ENCODE measurements at regions not wholly inside any gene's neighbourhood (a gene's known extent, or its start where the extent isn't known, plus 50 kb on each side); places are given as distances from the start of the nearest gene placed in this dataset.

DNA sequence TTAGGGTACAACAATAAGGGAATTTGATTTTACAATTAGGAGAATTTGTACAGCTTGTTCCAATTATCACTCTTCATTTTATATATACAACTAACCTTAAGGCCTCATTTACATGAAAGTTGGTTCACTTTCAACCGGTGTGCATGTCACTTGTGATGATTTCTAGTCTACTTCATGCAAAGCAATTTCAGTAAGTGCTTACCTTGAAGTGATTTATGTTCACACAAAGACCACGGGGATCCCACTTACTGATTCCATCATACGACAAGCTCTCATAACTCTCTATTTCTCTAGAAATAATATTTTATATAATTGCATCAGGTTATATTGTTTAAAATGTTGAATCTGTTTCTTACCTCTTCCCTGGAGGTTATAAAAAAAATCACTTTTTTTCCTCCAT, 100.3 kb upstream of the CHODL start:
- Histone ChIP-seq H2AFZ (ENCODE audit: low read depth, low read length) (no peak overlapping the region), H3K4me3 (replicated peaks in 1 of 3; ENCODE audit: insufficient read depth in 1 of 3, low read depth in 1 of 3, low read length in 3 of 3) (no peak overlapping the region), H3K79me2 (ENCODE audit: control insufficient read depth, insufficient read depth, low read length) (no peaks in the 10 kb centered on the region), H3K9ac (replicated peaks; ENCODE audit: extremely low read depth, insufficient read depth, low read length) (no peak overlapping the region), H3K4me2 (ENCODE audit: insufficient read depth, low read length) (no peak overlapping the region), H3K27ac (ENCODE audit: insufficient read depth, low read depth, low read length) (no peak overlapping the region), H3K9me1 (replicated peaks; ENCODE audit: control insufficient read depth, extremely low read depth, insufficient read depth, low read length) (no peaks in the 10 kb centered on the region), H4K20me1 (replicated peaks; ENCODE audit: control insufficient read depth, extremely low read depth, insufficient read depth, low read length) (no peaks in the 10 kb centered on the region), H3K36me3 (ENCODE audit: control insufficient read depth in 2 of 2, extremely low read depth in 1 of 2, insufficient read depth in 2 of 2, low read length in 2 of 2) (no peaks in the 10 kb centered on the region), H3K27me3 (ENCODE audit: control insufficient read depth in 2 of 2, insufficient read depth in 2 of 2, low read length in 2 of 2) (no peaks in the 10 kb centered on the region), H3K9me3 (replicated peaks; ENCODE audit: control insufficient read depth, insufficient read depth, low read length) (no peaks in the 10 kb centered on the region), H3K4me1 (ENCODE audit: control insufficient read depth, extremely low read depth, insufficient read depth, low read length) (no peaks in the 10 kb centered on the region)
- DNase-seq (ENCODE audit: low read depth, low spot score) (no peak), FAIRE-seq (no peak)
- ChIA-PET POLR2A (no interaction called here), CTCF (no interaction called here)
- TF ChIP-seq MYC (IDR thresholded peaks at IDR 0.05; ENCODE audit: low read depth, low read length) (no peak), FOS (IDR thresholded peaks at IDR 0.05; ENCODE audit: borderline replicate concordance, insufficient read depth, low read length) (no peak)
- BruUV-seq (replicated peaks) = no TSS peak
- dilution Hi-C loops (cut with MboI; ENCODE audit: extremely low pct_ligation_motif_present, low sequenced_read_pairs) (no loop called here), intact Hi-C loops (cut with micrococcal nuclease) (no loop called here)

DNA sequence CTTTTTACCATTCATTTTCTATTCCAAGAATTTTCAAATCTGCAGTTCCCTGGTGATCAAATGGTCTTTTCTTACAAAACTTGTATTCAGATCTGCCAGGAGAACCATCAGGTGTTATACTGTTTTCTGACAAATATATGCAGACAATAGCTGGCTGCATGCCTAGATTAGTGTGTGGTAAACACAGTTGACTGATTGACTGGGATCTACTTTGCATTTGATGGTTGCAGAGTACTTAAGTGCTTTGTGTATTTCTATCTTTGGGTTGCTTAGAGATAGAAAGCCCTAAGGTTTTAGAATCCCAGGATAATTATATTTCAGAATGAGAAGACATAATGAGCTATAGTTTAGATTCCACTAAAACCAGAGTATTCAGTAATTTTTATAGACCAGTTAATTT, 102.0 kb upstream of the CHODL start:
- H3K4me2 ChIP-seq (ENCODE audit: insufficient read depth, low read length) = no peak overlapping the region
- TF ChIP-seq POLR2AphosphoS5 (IDR thresholded peaks at IDR 0.05; ENCODE audit: insufficient read depth, low read depth, low read length) = no peak
- TF ChIP-seq MYC (IDR thresholded peaks at IDR 0.05; ENCODE audit: low read depth, low read length) = no peak
- TF ChIP-seq POLR2A (IDR thresholded peaks at IDR 0.05; ENCODE audit: low read depth, low read length) = no peak
- TF ChIP-seq EZH2 (IDR thresholded peaks at IDR 0.05; ENCODE audit: borderline replicate concordance, low read depth, low read length, severe bottlenecking) = no peak
- TF ChIP-seq JUN (IDR thresholded peaks at IDR 0.05; ENCODE audit: borderline replicate concordance, insufficient read depth, insufficient read length, low read depth) = no peak
- TF ChIP-seq, protein P1, sequence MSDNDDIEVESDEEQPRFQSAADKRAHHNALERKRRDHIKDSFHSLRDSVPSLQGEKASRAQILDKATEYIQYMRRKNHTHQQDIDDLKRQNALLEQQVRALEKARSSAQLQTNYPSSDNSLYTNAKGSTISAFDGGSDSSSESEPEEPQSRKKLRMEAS (IDR thresholded peaks at IDR 0.05; ENCODE audit: insufficient read depth, insufficient read length) = no peak
- TF ChIP-seq FOS (IDR thresholded peaks at IDR 0.05; ENCODE audit: borderline replicate concordance, insufficient read depth, low read length) = no peak
- TF ChIP-seq GATA2 (IDR thresholded peaks at IDR 0.05; ENCODE audit: insufficient read depth, insufficient read length, low read depth, low read length) = no peak
- TF ChIP-seq, protein P2, sequence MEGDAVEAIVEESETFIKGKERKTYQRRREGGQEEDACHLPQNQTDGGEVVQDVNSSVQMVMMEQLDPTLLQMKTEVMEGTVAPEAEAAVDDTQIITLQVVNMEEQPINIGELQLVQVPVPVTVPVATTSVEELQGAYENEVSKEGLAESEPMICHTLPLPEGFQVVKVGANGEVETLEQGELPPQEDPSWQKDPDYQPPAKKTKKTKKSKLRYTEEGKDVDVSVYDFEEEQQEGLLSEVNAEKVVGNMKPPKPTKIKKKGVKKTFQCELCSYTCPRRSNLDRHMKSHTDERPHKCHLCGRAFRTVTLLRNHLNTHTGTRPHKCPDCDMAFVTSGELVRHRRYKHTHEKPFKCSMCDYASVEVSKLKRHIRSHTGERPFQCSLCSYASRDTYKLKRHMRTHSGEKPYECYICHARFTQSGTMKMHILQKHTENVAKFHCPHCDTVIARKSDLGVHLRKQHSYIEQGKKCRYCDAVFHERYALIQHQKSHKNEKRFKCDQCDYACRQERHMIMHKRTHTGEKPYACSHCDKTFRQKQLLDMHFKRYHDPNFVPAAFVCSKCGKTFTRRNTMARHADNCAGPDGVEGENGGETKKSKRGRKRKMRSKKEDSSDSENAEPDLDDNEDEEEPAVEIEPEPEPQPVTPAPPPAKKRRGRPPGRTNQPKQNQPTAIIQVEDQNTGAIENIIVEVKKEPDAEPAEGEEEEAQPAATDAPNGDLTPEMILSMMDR (IDR thresholded peaks at IDR 0.05; ENCODE audit: extremely low read depth in 1 of 2, insufficient read depth in 1 of 2, low read depth in 1 of 2, low read length in 2 of 2) = no peak
- no peaks in the 10 kb centered on the region for H3K36me3 ChIP-seq (ENCODE audit: control insufficient read depth in 2 of 2, extremely low read depth in 1 of 2, insufficient read depth in 2 of 2, low read length in 2 of 2)
- H3K4me1 ChIP-seq (ENCODE audit: control insufficient read depth, extremely low read depth, insufficient read depth, low read length) = no peaks in the 10 kb centered on the region
- H3K9ac ChIP-seq (replicated peaks; ENCODE audit: extremely low read depth, insufficient read depth, low read length) = no peak overlapping the region
- H3K79me2 ChIP-seq (ENCODE audit: control insufficient read depth, insufficient read depth, low read length) = no peaks in the 10 kb centered on the region
- DNase-seq (ENCODE audit: low read depth, low spot score) = no peak
- ChIA-PET POLR2A (no interaction called here), CTCF (interaction anchor here (1.1 kb wide), 1 partner anchor 102 kb away, joined by 3 read pairs; no protein-coding TSS in a partner anchor)
- dilution Hi-C loops (cut with MboI; ENCODE audit: extremely low pct_ligation_motif_present, low sequenced_read_pairs) (no loop called here), intact Hi-C loops (cut with micrococcal nuclease) (no loop called here)
- no peak for FAIRE-seq
- no peaks in the 10 kb centered on the region for H3K9me1 ChIP-seq (replicated peaks; ENCODE audit: control insufficient read depth, extremely low read depth, insufficient read depth, low read length)
- no peak overlapping the region for H3K27ac ChIP-seq (ENCODE audit: insufficient read depth, low read depth, low read length)
- no TSS peak for BruUV-seq (replicated peaks)
- no peak overlapping the region for H2AFZ ChIP-seq (ENCODE audit: low read depth, low read length)
- no peaks in the 10 kb centered on the region for H3K27me3 ChIP-seq (ENCODE audit: control insufficient read depth in 2 of 2, insufficient read depth in 2 of 2, low read length in 2 of 2)
- H4K20me1 ChIP-seq (replicated peaks; ENCODE audit: control insufficient read depth, extremely low read depth, insufficient read depth, low read length) = no peaks in the 10 kb centered on the region
- H3K9me3 ChIP-seq (replicated peaks; ENCODE audit: control insufficient read depth, insufficient read depth, low read length) = no peaks in the 10 kb centered on the region
- no peak overlapping the region for H3K4me3 ChIP-seq (replicated peaks in 1 of 3; ENCODE audit: insufficient read depth in 1 of 3, low read depth in 1 of 3, low read length in 3 of 3)

Data from endothelial cell of umbilical vein (primary cell).